ENCODE measurements at regions not wholly inside any gene's neighbourhood (a gene's known extent, or its start where the extent isn't known, plus 50 kb on each side); places are given as distances from the start of the nearest gene placed in this dataset.

DNA sequence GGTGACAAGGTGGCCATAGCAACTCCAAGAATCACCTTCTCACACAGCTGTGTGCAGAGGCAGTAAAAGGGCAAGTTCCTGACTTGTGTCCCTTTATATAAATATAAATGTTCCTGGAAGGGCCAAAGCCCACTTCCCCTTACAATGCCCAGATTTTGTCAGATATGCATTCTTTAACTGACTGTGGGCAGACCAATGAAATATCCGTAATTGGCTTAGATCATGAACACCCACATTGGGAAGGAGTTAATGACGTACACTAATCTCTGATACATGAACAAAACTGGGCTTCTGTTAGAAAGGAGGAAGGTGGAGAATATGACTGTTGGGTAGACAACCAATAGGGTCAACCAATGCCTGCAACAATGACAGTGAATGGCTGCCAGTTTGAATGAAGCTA is 397.2 kb upstream of the CLINT1 start:
- intact Hi-C loops (cut with micrococcal nuclease), result no loop called here
- Mint-ChIP-seq H3K27me3 (ENCODE audit: insufficient read depth, unreplicated experiment) (no peaks in the 10 kb centered on the region), H3K4me1 (ENCODE audit: insufficient read depth, unreplicated experiment) (no peaks in the 10 kb centered on the region), H3K27ac (ENCODE audit: low read depth, unreplicated experiment) (no peak overlapping the region), H3K36me3 (ENCODE audit: insufficient read depth, unreplicated experiment) (no peaks in the 10 kb centered on the region), H3K4me3 (ENCODE audit: unreplicated experiment) (no peak overlapping the region), H3K9me3 (ENCODE audit: unreplicated experiment) (no peaks in the 10 kb centered on the region)
- ChIA-PET CTCF (interaction anchor here (1.3 kb wide), 2 partner anchors 9 to 39 kb away, joined by 4 to 6 read pairs; no protein-coding TSS in a partner anchor), POLR2A (no interaction called here)
- no TSS peak for BruUV-seq (replicated peaks)
- TF ChIP-seq CTCF (IDR thresholded peaks at IDR 0.05; ENCODE audit: unreplicated experiment), result no peak
- no peak for DNase-seq (ENCODE audit: unreplicated experiment)

GRCh38 chr5:158255609-158256008 is 396.7 kb upstream of the CLINT1 start:
- H3K4me1 Mint-ChIP-seq (ENCODE audit: insufficient read depth, unreplicated experiment), result no peaks in the 10 kb centered on the region
- no peaks in the 10 kb centered on the region for H3K27me3 Mint-ChIP-seq (ENCODE audit: insufficient read depth, unreplicated experiment)
- no peak for DNase-seq (ENCODE audit: unreplicated experiment)
- CTCF ChIA-PET, result interaction anchor here (1.3 kb wide), 2 partner anchors 10 to 38 kb away, joined by 4 to 6 read pairs; no protein-coding TSS in a partner anchor
- no TSS peak for BruUV-seq (replicated peaks)
- no peaks in the 10 kb centered on the region for H3K9me3 Mint-ChIP-seq (ENCODE audit: unreplicated experiment)
- H3K4me3 Mint-ChIP-seq (ENCODE audit: unreplicated experiment), result no peak overlapping the region
- intact Hi-C loops (cut with micrococcal nuclease), result no loop called here
- no peaks in the 10 kb centered on the region for H3K36me3 Mint-ChIP-seq (ENCODE audit: insufficient read depth, unreplicated experiment)
- no peak overlapping the region for H3K27ac Mint-ChIP-seq (ENCODE audit: low read depth, unreplicated experiment)
- no peak for TF ChIP-seq CTCF (IDR thresholded peaks at IDR 0.05; ENCODE audit: unreplicated experiment)
- POLR2A ChIA-PET, result no interaction called here

DNA sequence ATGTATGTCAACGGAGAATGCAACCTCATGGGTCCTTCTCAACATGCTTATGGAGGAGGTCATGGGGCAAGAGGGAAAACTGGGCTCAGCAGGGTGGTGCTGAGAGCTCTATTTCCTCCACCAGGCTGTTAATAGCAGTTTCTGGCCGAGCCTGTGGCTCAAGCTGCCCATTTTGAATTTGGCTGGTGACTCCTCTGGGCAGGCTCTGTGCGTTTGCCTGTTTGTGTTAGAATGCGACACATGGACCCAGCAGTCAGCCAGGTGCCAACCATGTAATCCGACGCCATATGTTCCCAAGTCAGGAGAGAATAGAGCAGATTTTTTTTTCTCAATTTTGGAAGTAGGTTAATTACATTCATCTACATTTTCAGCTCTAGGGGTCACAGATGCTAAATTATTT is 387.7 kb upstream of the CLINT1 start:
- CTCF ChIA-PET, result interaction anchor here (0.5 to 1.2 kb wide), 2 partner anchors 172 to 279 kb away, joined by 3 read pairs; no protein-coding TSS in a partner anchor
- DNase-seq (ENCODE audit: unreplicated experiment), result no peak
- intact Hi-C loops (cut with micrococcal nuclease), result no loop called here
- Mint-ChIP-seq H3K36me3 (ENCODE audit: insufficient read depth, unreplicated experiment) (no peaks in the 10 kb centered on the region), H3K4me1 (ENCODE audit: insufficient read depth, unreplicated experiment) (no peaks in the 10 kb centered on the region), H3K27ac (ENCODE audit: low read depth, unreplicated experiment) (no peak overlapping the region), H3K27me3 (ENCODE audit: insufficient read depth, unreplicated experiment) (peaks cover 44% of the 10 kb centered on the region), H3K9me3 (ENCODE audit: unreplicated experiment) (no peaks in the 10 kb centered on the region), H3K4me3 (ENCODE audit: unreplicated experiment) (no peak overlapping the region)
- BruUV-seq (replicated peaks), result no TSS peak
- TF ChIP-seq CTCF (IDR thresholded peaks at IDR 0.05; ENCODE audit: unreplicated experiment), result no peak
- POLR2A ChIA-PET, result interaction anchor here (1.1 kb wide), 1 partner anchor 11 kb away, joined by 3 read pairs; no protein-coding TSS in a partner anchor

GRCh38 chr5:158245513-158245912 is 386.6 kb upstream of the CLINT1 start:
- Mint-ChIP-seq H3K27me3 (ENCODE audit: insufficient read depth, unreplicated experiment) (peaks cover 44% of the 10 kb centered on the region), H3K4me3 (ENCODE audit: unreplicated experiment) (no peak overlapping the region), H3K27ac (ENCODE audit: low read depth, unreplicated experiment) (no peak overlapping the region), H3K36me3 (ENCODE audit: insufficient read depth, unreplicated experiment) (no peaks in the 10 kb centered on the region), H3K4me1 (ENCODE audit: insufficient read depth, unreplicated experiment) (no peaks in the 10 kb centered on the region), H3K9me3 (ENCODE audit: unreplicated experiment) (no peaks in the 10 kb centered on the region)
- CTCF ChIA-PET, result interaction anchor here (0.6 to 1.2 kb wide), 4 partner anchors 19 to 170 kb away, joined by 3 read pairs; no protein-coding TSS in a partner anchor
- no peak for TF ChIP-seq CTCF (IDR thresholded peaks at IDR 0.05; ENCODE audit: unreplicated experiment)
- DNase-seq (ENCODE audit: unreplicated experiment), result no peak
- no TSS peak for BruUV-seq (replicated peaks)
- POLR2A ChIA-PET, result no interaction called here
- intact Hi-C loops (cut with micrococcal nuclease), result no loop called here
